Endothelial cell of umbilical vein (primary cell): ENCODE measurements at regions not wholly inside any gene's neighbourhood (a gene's known extent, or its start where the extent isn't known, plus 50 kb on each side); places are given as distances from the start of the nearest gene placed in this dataset.

Experiments used
- BruUV-seq: library from RNA; stranded (reverse); fragments of 400-500 nt; replicated peaks from 2 replicates; lab custom pipeline; 2021; lab: Mats Ljungman, UMichigan
- CTCF ChIA-PET: fragments of 300-600, 350-600 bp; sonication (Branson Sonifier 250); formaldehyde crosslinking; loops from one replicate; lab custom pipeline; 2021; ENCODE audit warnings: antibody characterized with exemption, inconsistent platforms; lab: Charles Lee
- POLR2A ChIA-PET: fragments of 300-600, 350-600 bp; sonication (Branson Sonifier 250); formaldehyde crosslinking; loops from one replicate; lab custom pipeline; 2021; ENCODE audit warnings: antibody characterized with exemption, inconsistent platforms; lab: Charles Lee
- DNase-seq: peaks from one replicate; pipeline ENCODE4 v3.0.0-alpha.2; 2011; ENCODE audit warnings: low read depth, low spot score
- FAIRE-seq: peaks from 2 replicates; lab custom pipeline; 2011; peaks lifted over from hg19 to GRCh38; lab: Jason Lieb, UNC
- H2AFZ ChIP-seq: 2 replicates; pipeline ENCODE4 v1.6.0; 2012; ENCODE audit warnings: low read depth, low read length, control low read depth, inconsistent platforms
- H3K27ac ChIP-seq: 2 replicates; pipeline ENCODE4 v1.5.1; 2011; ENCODE audit warnings: low read depth, mild to moderate bottlenecking, control low read depth, low read length, moderate library complexity; ENCODE audit not compliant: insufficient read depth
- H3K27me3 ChIP-seq, 2 experiments: 2 replicates each; pipeline versions ENCODE4 v1.6.0 to v1.6.1; 2011; ENCODE audit warnings: low read length in 2 of 2, mixed read lengths in 1 of 2; ENCODE audit not compliant: control insufficient read depth in 2 of 2, insufficient read depth in 2 of 2
- H3K36me3 ChIP-seq, 2 experiments: 2 replicates in 1 of 2; 3 replicates in 1 of 2; pipeline ENCODE4 v1.5.1; 2011; ENCODE audit warnings: low read length in 2 of 2, mild to moderate bottlenecking in 1 of 2, moderate library complexity in 1 of 2; ENCODE audit not compliant: control insufficient read depth in 2 of 2, insufficient read depth in 2 of 2; ENCODE audit errors: extremely low read depth in 1 of 2
- H3K4me1 ChIP-seq: 3 replicates; pipeline ENCODE4 v1.5.1; 2011; ENCODE audit warnings: mild to moderate bottlenecking, low read length; ENCODE audit not compliant: control insufficient read depth, insufficient read depth; ENCODE audit errors: extremely low read depth
- H3K4me2 ChIP-seq: 2 replicates; pipeline ENCODE4 v1.6.1; 2011; ENCODE audit warnings: low read length, control low read depth, mixed read lengths; ENCODE audit not compliant: insufficient read depth
- H3K4me3 ChIP-seq, 3 experiments: fragments of 200-600 bp in 1 of 3; sonication (generic), shearing (Covaris generic) in 1 of 3; replicated peaks in 1 of 3; 2 replicates each; pipeline ENCODE4 v1.5.1; 2011 to 2016; ENCODE audit warnings: control low read depth in 3 of 3, low read length in 3 of 3, mild to moderate bottlenecking in 2 of 3, inconsistent platforms in 1 of 3, low read depth in 1 of 3, moderate library complexity in 1 of 3; ENCODE audit not compliant: insufficient read depth in 1 of 3
- H3K79me2 ChIP-seq: 2 replicates; pipeline ENCODE4 v1.6.0; 2012; ENCODE audit warnings: low read length, inconsistent platforms; ENCODE audit not compliant: control insufficient read depth, insufficient read depth
- H3K9ac ChIP-seq: replicated peaks from 2 replicates; pipeline ENCODE3; 2011; ENCODE audit warnings: low read length, control low read depth; ENCODE audit not compliant: insufficient read depth; ENCODE audit errors: extremely low read depth
- H3K9me1 ChIP-seq: replicated peaks from 3 replicates; pipeline ENCODE4 v1.6.0; 2011; ENCODE audit warnings: mild to moderate bottlenecking, low read length; ENCODE audit not compliant: control insufficient read depth, insufficient read depth; ENCODE audit errors: extremely low read depth
- H3K9me3 ChIP-seq: replicated peaks from 2 replicates; pipeline ENCODE4 v1.5.1; 2012; ENCODE audit warnings: low read length, inconsistent platforms; ENCODE audit not compliant: control insufficient read depth, insufficient read depth
- H4K20me1 ChIP-seq: replicated peaks from 2 replicates; pipeline ENCODE3; 2011; ENCODE audit warnings: mild to moderate bottlenecking, low read length; ENCODE audit not compliant: control insufficient read depth, insufficient read depth; ENCODE audit errors: extremely low read depth
- EZH2 ChIP-seq: IDR thresholded peaks from 2 replicates; pipeline ENCODE4 v1.6.1; 2012; ENCODE audit warnings: borderline replicate concordance, low read depth, mild to moderate bottlenecking, moderate library complexity, low read length, inconsistent platforms; ENCODE audit not compliant: severe bottlenecking
- FOS ChIP-seq: IDR thresholded peaks from 2 replicates; pipeline ENCODE4 v1.6.1; 2011; ENCODE audit warnings: mild to moderate bottlenecking, low read length, moderate library complexity, borderline replicate concordance; ENCODE audit not compliant: insufficient read depth
- GATA2 ChIP-seq: IDR thresholded peaks from 2 replicates; pipeline ENCODE4 v1.7.0; 2011; ENCODE audit warnings: low read depth, mild to moderate bottlenecking, moderate library complexity, mixed read lengths, low read length; ENCODE audit not compliant: insufficient read length, insufficient read depth
- JUN ChIP-seq: IDR thresholded peaks from 2 replicates; pipeline ENCODE4 v1.6.1; 2011; ENCODE audit warnings: borderline replicate concordance, low read depth; ENCODE audit not compliant: insufficient read length, insufficient read depth
- MYC ChIP-seq: IDR thresholded peaks from one replicate; pipeline ENCODE4 v1.6.1; 2011; ENCODE audit warnings: mild to moderate bottlenecking, low read depth, low read length
- POLR2A ChIP-seq: IDR thresholded peaks from 2 replicates; pipeline ENCODE4 v1.6.1; 2012; ENCODE audit warnings: low read depth, mild to moderate bottlenecking, control low read depth, low read length
- POLR2AphosphoS5 ChIP-seq: IDR thresholded peaks from 2 replicates; pipeline ENCODE4 v1.6.1; 2012; ENCODE audit warnings: low read depth, mild to moderate bottlenecking, control low read depth, low read length, moderate library complexity; ENCODE audit not compliant: insufficient read depth
- dilution Hi-C: fragments of 300-500 bp; cut with MboI; formaldehyde crosslinking; loops from one replicate; pipeline ENCODE4 v1.15.0; 2019; ENCODE audit warnings: low sequenced_read_pairs; ENCODE audit not compliant: extremely low pct_ligation_motif_present
- intact Hi-C: fragments of 100-400 bp; cut with micrococcal nuclease; formaldehyde crosslinking; loops from one replicate; pipeline ENCODE4 v1.10.0; 2022
- TF ChIP-seq, protein P1 (sequence below): IDR thresholded peaks from 2 replicates; pipeline ENCODE4 v1.6.1; 2011; ENCODE audit not compliant: insufficient read depth, insufficient read length
- TF ChIP-seq, protein P2 (sequence below), 2 donors: IDR thresholded peaks; 1 replicate in 1 of 2; 2 replicates in 1 of 2; pipeline ENCODE4 v1.5.1; 2011; ENCODE audit warnings: low read length in 2 of 2, mild to moderate bottlenecking in 2 of 2, moderate library complexity in 2 of 2, control low read depth in 1 of 2, inconsistent platforms in 1 of 2, low read depth in 1 of 2; ENCODE audit not compliant: insufficient read depth in 1 of 2; ENCODE audit errors: extremely low read depth in 1 of 2

DNA sequence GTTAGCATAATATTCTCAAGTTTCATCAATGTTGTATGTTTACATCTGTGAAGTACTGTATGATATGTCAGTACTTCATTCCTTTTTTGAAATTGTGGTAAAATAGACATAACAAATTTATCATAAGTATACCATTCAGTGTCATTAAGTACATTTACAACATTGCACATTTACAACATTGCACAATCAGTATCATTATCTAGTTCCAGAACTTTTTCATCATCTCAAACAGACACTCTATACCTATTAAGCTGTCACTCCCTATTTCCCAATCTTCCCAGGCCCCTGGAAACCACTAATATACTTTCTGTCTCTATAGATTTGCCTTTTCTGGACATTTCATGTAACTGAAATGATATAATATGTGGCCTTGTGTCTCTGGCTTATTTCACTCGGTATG is 75.1 kb upstream of the ATG10 start:
- Histone ChIP-seq H3K4me1 (no peaks in the 10 kb centered on the region), H3K79me2 (no peaks in the 10 kb centered on the region), H2AFZ (no peak overlapping the region), H3K4me3 (no peak overlapping the region), H3K27me3 (peaks cover 0 to 3% of the 10 kb centered on the region in 2 experiments), H3K9me3 (no peaks in the 10 kb centered on the region), H3K36me3 (no peaks in the 10 kb centered on the region), H3K9ac (no peak overlapping the region), H3K4me2 (no peak overlapping the region), H3K27ac (no peak overlapping the region), H3K9me1 (no peaks in the 10 kb centered on the region), H4K20me1 (no peaks in the 10 kb centered on the region)
- FAIRE-seq (no peak), DNase-seq (no peak)
- BruUV-seq: no TSS peak
- ChIA-PET CTCF (interaction anchor here (1.2 kb wide), 1 partner anchor 9 kb away, joined by 3 read pairs; no protein-coding TSS in a partner anchor), POLR2A (no interaction called here)
- dilution Hi-C loops (no loop called here), intact Hi-C loops (no loop called here)
- TF ChIP-seq GATA2 (no peak), POLR2A (no peak)

DNA sequence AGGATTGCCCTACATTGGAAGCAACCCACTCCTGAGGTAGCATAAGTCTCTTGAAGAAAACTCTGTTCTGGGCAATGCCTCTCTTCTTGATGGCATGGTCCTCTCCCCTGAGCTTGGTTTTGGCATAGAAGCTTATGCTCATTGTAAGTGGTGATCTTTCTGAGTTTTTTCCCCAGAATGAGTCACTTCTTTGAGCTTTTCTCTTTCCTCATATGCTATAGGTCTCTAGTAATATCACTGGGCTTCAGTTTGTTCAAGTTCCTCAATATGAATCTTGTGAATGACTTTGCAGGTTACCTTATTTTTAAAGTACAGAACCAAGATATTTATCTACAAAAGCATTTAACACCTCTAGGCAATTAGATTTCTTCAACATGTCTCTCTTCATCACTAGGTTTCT is 76.5 kb upstream of the ATG10 start:
- ChIA-PET POLR2A (no interaction called here), CTCF (no interaction called here)
- H3K9ac ChIP-seq: no peak overlapping the region
- no peaks in the 10 kb centered on the region for H3K4me1 ChIP-seq
- no peak overlapping the region for H3K4me3 ChIP-seq
- no peaks in the 10 kb centered on the region for H3K9me3 ChIP-seq
- no peak overlapping the region for H2AFZ ChIP-seq
- intact Hi-C loops (no loop called here), dilution Hi-C loops (no loop called here)
- DNase-seq (no peak), FAIRE-seq (no peak)
- no peaks in the 10 kb centered on the region for H4K20me1 ChIP-seq
- no TSS peak for BruUV-seq
- no peak overlapping the region for H3K27ac ChIP-seq
- peaks cover 0 to 3% of the 10 kb centered on the region in 2 experiments for H3K27me3 ChIP-seq
- H3K79me2 ChIP-seq: no peaks in the 10 kb centered on the region
- TF ChIP-seq POLR2A (no peak), POLR2AphosphoS5 (no peak), MYC (no peak), GATA2 (no peak), EZH2 (no peak), FOS (no peak), JUN (no peak)
- TF ChIP-seq, protein P1, sequence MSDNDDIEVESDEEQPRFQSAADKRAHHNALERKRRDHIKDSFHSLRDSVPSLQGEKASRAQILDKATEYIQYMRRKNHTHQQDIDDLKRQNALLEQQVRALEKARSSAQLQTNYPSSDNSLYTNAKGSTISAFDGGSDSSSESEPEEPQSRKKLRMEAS: no peak
- TF ChIP-seq, protein P2, sequence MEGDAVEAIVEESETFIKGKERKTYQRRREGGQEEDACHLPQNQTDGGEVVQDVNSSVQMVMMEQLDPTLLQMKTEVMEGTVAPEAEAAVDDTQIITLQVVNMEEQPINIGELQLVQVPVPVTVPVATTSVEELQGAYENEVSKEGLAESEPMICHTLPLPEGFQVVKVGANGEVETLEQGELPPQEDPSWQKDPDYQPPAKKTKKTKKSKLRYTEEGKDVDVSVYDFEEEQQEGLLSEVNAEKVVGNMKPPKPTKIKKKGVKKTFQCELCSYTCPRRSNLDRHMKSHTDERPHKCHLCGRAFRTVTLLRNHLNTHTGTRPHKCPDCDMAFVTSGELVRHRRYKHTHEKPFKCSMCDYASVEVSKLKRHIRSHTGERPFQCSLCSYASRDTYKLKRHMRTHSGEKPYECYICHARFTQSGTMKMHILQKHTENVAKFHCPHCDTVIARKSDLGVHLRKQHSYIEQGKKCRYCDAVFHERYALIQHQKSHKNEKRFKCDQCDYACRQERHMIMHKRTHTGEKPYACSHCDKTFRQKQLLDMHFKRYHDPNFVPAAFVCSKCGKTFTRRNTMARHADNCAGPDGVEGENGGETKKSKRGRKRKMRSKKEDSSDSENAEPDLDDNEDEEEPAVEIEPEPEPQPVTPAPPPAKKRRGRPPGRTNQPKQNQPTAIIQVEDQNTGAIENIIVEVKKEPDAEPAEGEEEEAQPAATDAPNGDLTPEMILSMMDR (IDR thresholded peaks at IDR 0.05; ENCODE audit: extremely low read depth in 1 of 2, insufficient read depth in 1 of 2, low read depth in 1 of 2, low read length in 2 of 2): no peak
- no peaks in the 10 kb centered on the region for H3K9me1 ChIP-seq
- no peaks in the 10 kb centered on the region for H3K36me3 ChIP-seq
- H3K4me2 ChIP-seq: no peak overlapping the region
